ENCODE measurements at regions not wholly inside any gene's neighbourhood (a gene's known extent, or its start where the extent isn't known, plus 50 kb on each side); places are given as distances from the start of the nearest gene placed in this dataset.

GRCh38 chr16:6265968-6266367 lies 1066.7 kb upstream of the RBFOX1 start:
- TF ChIP-seq POLR2A (IDR thresholded peaks at IDR 0.05): no peak
- TF ChIP-seq CTCF (IDR thresholded peaks at IDR 0.05): no peak
